HG02852 (cell line): ENCODE measurements at regions not wholly inside any gene's neighbourhood (a gene's known extent, or its start where the extent isn't known, plus 50 kb on each side); places are given as distances from the start of the nearest gene placed in this dataset.
A peak's percentile ranks its signal among the peaks of the same experiment; 100 is the strongest.

Experiments used
- ATAC-seq: cut with Tn5 transposase; IDR thresholded peaks from one replicate; pipeline ENCODE4 v1.9.1; 2021; ENCODE audit warnings: mild to moderate bottlenecking, moderate library complexity; ENCODE audit not compliant: unreplicated experiment

DNA sequence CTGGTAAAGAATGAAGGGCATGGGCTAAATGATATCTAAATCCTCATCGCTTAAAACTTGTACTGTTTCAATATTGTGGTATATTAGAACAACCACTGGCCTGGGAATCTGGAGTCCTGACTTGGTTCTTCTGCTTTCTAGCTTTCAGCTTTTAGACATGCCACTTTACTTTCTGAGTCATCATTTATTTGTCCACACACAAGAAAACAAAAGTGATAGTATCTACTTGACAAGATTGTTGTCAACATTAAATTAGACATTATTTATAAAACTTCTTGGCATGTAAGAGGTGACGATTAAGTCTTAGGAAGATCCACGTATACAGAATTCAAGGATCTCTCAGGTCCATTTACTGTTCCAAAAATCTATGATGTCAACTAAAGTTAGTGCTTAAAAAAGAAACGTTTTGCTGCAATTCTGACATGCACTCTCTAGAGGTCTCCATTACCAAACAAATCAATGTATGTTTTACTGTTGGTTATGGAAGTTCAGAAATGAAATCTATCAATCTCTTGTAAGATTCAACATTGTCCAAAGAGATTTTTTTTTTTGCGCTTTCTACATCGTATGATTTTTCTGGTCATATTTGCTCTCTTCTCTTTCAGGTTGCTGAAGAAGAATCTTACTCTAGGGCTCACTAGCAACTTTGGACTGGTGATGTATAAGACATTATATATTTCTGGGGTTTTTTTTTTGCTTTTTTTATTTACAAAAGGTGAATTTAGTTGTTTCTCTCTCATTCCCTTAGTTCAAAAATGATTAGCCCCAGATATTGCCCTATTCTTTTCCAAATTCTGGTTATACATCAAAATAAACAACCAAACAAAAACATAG, 53.6 kb upstream of the DYNC1I1 start:
- ATAC-seq = no peak

- no peak for ATAC-seq
These were observed 55.8 kb upstream of the DYNC1I1 start for GRCh38 chr7:95716357-95717122.

- peak; percentile 79 for ATAC-seq
These were observed 57.1 kb upstream of the DYNC1I1 start for GRCh38 chr7:95715274-95715673.

GRCh38 chr7:95710711-95711110, 61.6 kb upstream of the DYNC1I1 start:
- no peak for ATAC-seq

- ATAC-seq = no peak
These were observed 71.4 kb upstream of the DYNC1I1 start for GRCh38 chr7:95700917-95701316.

DNA sequence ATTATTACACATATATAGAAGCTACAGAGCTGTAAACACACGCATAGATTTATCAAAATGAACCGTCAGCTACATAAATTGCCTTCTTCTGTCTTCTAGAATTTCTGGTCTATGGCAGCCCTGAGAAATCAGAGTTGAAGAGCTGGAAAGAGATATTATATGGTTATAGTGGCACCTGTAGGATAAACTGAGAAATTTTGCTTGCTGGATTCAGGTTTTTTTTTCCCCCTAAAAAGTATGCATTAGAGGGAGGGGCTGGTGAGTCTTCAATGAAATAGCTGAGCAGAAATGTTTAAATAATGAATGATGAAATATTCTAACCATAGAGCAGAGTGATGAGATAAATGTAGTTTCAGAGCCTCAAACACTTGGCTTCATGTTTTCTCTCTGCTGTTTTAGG, 78.0 kb upstream of the DYNC1I1 start:
- no peak for ATAC-seq

GRCh38 chr7:95693551-95694333, 78.6 kb upstream of the DYNC1I1 start:
- ATAC-seq = no peak

GRCh38 chr7:95691464-95691863, 80.9 kb upstream of the DYNC1I1 start:
- no peak for ATAC-seq

- peak; percentile 76 for ATAC-seq
These were observed 81.9 kb upstream of the DYNC1I1 start for GRCh38 chr7:95690367-95690947.

DNA sequence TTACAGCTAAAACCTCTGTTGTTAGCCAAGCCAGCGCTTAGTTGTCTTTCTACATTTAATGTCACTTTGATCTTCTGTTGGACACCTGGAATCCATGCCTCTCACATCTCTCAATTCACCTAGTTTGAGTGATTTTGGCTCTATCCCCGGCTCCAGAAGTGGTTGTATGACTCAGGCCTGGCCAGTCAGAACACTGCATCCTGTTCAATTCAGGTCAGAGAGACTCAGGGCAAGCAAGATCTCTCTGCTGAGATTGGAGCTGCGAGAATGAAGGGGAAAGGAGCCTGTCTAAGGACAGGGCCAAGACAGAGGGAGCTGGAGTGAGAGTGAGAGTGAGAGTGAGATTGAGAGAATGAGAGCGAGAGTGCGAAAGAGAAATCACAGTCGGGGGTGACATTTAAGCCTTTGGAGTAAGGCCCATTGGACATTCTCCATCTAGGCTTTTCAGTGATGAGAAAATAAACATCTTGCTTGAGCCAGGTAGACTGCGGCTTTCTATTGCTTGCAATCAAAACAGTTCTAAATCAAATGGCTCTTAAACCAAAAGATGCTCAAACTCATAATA, 83.3 kb upstream of the DYNC1I1 start:
- ATAC-seq = no peak

GRCh38 chr7:95687759-95688343, 84.5 kb upstream of the DYNC1I1 start:
- no peak for ATAC-seq

DNA sequence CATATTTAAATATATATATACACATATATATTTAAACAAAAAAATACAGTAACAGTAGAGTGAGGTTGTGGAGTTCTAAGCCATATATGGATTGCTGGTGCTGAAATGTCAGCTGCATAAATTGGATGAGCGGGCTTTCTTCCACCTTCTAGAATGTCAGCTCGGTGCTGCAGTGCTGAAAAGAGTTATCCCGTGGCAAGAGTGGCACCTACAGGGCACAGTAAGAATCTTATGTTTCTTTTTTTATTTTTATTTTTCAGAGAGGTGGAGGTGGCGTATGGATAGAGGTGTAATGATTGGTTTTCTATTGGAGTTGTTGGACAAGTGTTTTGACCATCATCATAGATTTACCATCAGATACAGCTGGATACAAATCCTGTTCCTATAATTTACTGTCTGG, 86.2 kb upstream of the DYNC1I1 start:
- no peak for ATAC-seq

GRCh38 chr7:95684505-95684904, 87.8 kb upstream of the DYNC1I1 start:
- no peak for ATAC-seq

DNA sequence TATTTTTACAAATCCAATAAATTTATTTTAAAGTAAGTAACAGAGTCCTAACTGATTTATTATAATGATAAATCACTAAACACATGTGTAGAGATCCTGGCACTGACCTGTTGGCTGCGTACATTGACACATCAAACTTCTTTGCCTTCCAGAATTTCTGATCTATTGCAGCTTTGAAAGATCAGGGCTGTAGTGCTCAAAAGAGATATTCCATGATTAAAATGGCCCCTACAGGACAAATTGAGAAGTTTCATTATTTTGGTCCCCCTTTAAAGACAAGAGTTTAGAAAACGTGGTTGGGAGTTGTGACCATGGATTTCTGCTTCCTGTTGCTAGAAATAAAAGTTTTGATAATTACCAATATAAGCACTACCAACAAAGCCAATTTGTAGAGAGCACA, 87.7 kb upstream of the PDK4 start:
- no peak for ATAC-seq

DNA sequence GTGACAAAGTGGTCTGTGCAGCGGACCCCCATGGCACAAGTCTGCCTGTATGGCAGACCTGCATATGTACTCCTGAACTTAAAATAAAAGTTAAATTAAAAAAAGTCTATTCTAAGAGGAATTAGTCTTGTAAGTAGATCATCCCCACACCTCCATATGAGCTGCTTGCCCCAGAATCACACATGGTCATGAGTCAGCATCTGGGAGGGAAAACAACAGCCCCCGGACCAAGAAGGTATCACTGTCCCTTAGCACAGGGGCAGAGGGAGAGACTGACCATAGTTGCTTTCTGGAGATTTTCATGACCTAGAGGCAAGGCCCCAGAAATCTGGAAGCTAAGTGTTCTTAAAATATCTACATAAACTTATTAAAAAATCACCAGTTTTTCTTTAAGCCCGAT, 86.6 kb upstream of the PDK4 start:
- ATAC-seq = no peak

DNA sequence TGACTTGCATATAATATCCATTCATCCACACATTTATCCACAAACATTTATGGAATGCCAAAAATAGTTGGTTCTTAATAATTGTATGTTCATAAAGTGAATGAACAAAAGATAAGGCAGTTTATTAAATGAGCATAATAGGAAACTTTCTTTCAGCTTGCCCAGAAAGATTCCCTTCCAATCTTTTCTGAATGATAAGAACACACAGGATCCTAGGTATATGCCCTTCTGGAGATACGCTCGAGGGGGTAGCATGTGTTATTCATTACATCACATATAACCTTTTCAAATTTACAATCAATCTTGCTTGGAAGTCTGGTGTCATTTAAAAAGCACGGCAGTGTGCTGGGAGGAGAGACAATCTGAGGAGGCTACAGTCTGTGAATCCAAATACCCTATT, 80.4 kb upstream of the PDK4 start:
- ATAC-seq = no peak

DNA sequence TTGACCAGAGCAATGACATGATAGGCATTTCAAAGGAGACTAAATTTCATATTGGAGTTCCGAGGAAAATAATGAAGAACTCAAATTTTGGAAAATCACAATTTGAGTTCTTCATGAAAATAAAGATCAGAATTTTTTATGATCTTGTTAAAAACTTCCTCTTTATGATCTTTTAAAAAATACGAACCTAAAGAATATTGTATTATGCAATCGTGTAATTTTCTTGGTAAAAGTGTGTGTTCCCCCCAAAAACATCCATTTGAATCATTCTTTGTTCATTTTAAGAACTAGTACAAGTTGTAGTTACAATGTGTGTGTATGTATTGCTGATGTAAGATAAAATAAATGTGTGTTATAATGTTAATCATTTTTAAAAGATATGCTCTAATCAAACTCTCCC, 79.3 kb upstream of the PDK4 start:
- ATAC-seq = no peak

DNA sequence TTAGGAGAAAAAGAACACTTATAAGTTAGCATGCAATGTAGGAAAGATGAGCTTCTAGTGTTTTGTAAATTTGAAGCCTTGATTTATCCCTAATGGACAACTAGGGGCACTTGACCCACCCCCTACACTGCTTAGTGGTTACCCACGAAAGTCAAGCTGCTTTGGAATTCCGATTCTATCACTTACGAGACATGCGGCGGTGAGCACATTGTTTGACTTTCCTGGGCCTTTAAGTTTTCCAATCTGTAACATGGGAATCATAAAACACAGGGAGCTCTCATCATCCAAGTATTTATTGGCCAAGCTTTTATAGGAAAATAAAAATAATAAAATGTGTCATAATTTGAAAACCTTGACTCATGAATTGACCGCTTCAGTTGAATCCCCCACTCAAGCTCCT, 78.7 kb upstream of the PDK4 start:
- ATAC-seq = no peak

- no peak for ATAC-seq
These were observed 77.8 kb upstream of the PDK4 start for GRCh38 chr7:95674101-95674500.

GRCh38 chr7:95672434-95672833, 76.1 kb upstream of the PDK4 start:
- ATAC-seq = no peak
